Fibroblast of skin of scalp (primary cell): ENCODE measurements at regions not wholly inside any gene's neighbourhood (a gene's known extent, or its start where the extent isn't known, plus 50 kb on each side); places are given as distances from the start of the nearest gene placed in this dataset.

Source experiments
- DNase-seq: peaks from one replicate; pipeline ENCODE4 v3.0.0-alpha.2; 2013

DNA sequence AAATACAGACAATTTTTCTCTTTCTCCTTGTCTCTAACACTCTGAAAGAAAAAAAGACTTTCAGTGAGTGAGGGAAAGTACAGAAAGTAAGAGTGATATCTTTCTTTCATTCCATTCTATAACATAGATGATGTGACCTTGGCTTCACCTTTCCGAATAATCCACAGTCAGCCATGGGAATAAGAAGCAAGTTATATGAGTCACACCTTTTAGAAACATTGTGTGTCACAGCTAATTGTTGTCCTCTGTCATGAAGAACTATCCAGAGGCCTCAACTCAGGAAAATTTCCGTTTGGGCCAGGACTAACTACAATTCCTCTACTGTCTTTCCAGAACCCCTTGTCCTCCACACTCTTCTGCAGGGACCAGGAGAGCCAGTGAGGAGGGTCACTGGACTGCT lies 209.7 kb upstream of the FAR2 start:
- peak; percentile 52 for DNase-seq

- DNase-seq, result peak; percentile 65
These were observed 207.8 kb upstream of the FAR2 start for GRCh38 chr12:28941248-28941647.

DNA sequence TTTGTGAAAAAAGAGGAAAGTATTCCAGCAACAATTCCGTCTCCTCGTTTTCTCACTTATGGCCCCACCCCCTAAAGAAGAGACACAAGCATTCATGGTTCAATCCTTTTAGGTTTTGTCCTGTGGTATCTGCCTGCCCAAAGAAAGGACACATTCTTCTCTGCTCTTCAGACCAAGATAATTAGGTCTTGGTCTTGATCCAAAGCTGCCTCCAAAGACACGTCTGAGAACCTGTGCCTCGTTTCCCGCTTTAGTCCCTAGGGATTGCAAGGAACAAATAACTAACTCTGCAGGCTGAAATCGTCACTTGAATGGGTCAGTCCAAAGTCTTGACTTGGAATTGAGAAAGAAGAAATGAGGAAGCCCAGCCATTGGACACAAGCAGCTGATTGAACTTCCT lies 202.7 kb upstream of the FAR2 start:
- no peak for DNase-seq

GRCh38 chr12:28948685-28949084 lies 200.4 kb upstream of the FAR2 start:
- DNase-seq, result no peak

DNA sequence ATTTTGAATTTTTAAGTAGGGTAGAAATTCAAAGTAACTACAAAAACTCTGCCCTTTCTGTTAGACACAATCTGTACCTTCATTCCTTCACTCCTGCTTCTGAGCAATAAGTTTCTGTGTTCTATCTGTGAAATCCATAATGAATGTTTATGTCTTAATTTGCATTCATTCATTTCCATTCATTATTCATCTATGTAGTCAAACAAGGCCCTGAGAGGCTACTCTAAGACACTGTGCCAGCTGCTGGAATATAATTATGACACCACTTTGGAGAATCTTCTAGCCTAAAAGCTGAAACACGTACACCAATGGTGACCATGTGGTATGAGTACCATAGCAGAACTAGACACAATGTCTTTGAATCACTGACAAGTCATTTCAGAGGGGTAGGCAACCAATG lies 199.9 kb upstream of the FAR2 start:
- DNase-seq, result no peak

DNA sequence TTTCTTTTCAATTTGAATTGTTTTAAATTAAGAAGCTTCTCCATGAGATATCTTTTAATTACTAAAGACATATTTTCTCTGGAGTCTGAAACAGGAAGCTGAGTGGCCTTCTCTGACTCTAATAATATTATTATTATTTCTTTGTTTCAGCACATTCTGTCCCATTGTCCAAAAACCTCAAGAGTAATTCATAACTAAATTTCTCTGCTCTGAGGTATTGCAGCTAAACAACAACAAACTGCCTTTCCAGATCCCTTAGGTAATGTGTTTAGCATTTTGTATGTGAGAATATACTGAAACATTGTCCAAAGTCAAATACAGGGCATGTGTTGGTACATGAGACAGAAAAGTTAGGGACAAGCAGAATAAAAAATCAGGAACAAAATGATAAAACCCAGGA lies 199.0 kb upstream of the FAR2 start:
- DNase-seq, result no peak

DNA sequence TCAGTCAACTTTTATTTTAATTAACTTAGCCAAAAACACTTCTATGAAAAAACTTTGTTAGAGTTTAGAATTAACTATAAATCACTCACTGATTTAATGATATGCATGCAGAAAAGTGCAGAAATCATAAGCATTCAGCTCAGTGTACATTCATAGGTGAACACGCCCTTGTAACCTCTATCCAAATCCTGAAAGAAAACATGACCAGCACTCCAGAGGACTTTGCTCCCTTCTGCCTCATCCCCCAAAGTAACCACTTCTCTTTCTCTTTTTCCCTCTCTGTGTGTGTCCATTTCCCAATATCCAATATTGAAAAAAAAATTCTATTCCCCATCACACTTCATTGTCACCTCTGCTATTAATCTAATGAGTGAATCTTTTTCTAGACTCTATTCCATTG lies 197.1 kb upstream of the FAR2 start:
- DNase-seq, result no peak

DNA sequence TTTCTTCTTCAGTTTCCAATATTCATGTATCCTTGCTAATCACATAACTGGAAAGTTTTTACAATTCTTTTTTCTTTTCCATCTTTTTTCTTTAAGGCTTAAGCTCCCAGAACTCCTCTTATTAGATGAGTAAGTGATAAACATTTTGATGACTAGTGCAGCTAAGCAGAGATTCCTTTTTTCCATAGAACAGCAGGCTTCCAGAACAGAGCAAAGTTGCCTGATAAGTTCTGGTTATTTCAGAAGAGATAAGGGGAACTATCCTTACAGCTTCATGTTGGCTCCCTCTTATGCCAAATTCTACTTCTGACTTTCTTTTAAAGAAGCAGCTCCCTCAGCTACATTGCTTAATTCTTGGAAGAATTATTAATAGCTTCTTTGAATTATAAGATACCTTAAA lies 194.7 kb upstream of the FAR2 start:
- DNase-seq, result no peak

GRCh38 chr12:28955491-28955890 lies 193.6 kb upstream of the FAR2 start:
- DNase-seq, result no peak

DNA sequence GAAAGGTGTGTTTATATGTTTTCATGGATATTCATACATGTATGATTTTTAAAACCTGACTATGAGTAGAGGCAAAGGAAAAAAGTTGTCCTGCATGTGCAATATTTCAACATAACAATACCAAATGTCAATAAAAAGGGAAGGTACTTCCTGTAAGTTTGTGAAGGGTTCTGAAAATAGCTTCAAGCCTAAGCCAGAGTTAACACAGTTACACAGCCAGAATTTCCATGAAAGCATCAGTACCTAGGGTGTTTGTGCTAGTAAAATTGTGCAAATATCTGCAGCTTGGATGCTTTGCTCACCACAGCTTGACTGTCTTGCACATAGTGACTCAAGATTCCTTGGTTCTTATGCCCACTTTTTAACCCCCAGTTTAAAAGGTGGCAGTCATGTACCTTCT lies 193.1 kb upstream of the FAR2 start:
- DNase-seq, result no peak

DNA sequence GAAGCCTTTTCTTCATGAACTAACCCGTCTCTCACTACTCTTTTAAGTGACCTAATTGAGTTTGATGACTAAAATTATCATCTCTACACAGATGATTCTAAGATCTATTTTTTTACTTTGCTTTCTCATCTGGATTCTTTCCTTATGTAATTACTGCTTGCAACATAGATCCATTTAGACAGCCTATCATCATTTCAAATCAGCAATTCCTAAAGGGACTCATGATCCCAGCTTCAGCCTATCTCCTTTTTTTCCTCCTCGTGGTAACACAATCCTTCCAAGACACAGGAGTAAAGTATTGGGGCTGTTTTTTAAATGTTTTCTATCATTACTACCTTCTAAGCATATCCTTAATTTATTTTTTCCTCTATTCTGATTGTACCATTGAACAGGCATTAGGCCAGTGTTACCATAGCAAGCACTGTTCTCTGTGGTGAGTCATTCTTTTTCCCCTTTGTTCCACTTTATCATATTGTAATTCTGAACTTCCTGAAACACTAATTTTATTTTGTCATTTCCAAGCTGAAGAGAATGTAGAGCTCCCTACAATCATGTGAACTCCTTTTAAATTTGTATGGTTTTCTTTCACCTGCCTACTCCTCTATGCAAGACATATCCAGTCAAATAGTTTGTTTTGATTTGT lies 190.4 kb upstream of the FAR2 start:
- no peak for DNase-seq

DNA sequence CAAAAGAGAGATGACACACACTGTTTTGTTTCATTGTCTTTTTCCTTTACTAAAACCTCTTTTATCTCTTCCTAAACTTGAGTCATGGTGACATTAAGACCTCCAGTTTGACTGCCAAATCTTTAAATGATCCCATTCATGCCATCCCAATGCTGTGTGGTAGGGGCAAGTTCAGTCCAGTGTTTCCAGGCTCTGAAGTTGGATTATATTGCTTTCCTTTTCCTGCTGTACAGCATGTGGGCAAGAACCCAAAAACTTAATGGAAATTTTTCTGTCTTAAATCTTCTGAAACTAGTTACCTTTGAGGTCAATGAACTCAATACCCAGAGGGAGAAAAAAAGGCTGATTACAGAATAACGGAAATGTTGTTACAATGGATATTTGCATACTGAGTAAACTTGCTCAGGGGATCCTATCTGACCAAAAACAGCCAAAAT lies 187.1 kb upstream of the FAR2 start:
- no peak for DNase-seq

GRCh38 chr12:28963554-28963953 lies 185.5 kb upstream of the FAR2 start:
- DNase-seq, result peak; percentile 31

- DNase-seq, result no peak
These were observed 182.9 kb upstream of the FAR2 start for GRCh38 chr12:28966046-28966780.

- no peak for DNase-seq
These were observed 181.7 kb upstream of the FAR2 start for GRCh38 chr12:28967426-28967825.

DNA sequence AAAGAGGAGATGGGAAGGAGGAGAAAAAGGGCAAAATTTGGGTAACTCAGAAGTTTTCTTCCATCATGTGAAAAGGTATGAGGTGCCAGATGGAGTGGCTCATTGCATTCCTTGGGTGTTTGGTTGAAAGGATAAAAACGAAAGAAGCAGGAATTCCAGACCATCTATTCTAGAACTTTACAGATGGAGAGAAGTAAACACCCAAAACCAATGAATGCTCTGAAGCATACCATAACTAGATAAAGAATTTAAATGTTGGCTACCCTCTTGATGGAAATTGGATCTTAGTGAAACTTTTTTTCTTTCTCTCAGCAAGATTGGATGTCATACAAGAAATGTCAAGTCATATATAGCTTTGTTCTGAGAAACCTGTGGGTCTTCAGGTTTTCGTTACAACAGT lies 175.6 kb upstream of the FAR2 start:
- DNase-seq, result no peak

- DNase-seq, result peak; percentile 28
These were observed 174.9 kb upstream of the FAR2 start for GRCh38 chr12:28974166-28974565.

GRCh38 chr12:28974883-28975282 lies 174.2 kb upstream of the FAR2 start:
- DNase-seq, result no peak

DNA sequence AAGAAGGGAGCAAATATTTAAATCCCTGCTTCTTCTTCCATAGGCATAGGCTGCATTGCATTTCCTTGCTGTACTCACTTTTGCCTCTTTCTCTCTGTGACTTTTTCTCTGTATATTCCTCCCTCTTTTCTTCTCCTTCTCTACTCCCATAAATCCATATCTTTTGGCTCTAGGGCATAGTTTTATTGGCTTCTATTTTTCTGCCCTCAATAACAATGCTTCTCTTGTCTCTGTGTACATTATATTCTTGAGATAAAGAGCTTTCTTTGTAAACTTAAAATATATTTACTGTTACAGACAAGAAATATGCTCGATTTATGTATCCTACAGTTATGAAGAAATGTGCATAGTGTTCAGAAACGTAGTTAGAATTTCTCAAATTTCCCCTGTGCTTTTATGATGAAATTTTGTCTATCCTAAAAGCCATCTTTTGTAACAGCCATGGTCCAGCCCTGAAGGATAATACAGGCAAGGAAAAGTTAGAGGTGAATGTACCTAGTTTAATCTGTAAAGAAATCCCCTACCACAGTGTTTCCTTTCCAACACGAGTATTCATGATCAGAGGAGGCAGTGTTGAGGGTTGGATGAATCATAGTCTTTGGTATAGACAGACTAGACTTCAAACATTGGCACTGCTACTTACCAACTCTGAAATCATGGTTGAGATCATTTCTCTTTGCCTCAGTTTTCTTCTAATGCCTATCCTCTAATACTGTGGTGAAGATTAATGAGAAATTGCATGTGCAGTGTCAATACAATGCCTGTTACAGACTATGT lies 173.3 kb upstream of the FAR2 start:
- no peak for DNase-seq

- no peak for DNase-seq
These were observed 168.6 kb upstream of the FAR2 start for GRCh38 chr12:28980436-28980835.

DNA sequence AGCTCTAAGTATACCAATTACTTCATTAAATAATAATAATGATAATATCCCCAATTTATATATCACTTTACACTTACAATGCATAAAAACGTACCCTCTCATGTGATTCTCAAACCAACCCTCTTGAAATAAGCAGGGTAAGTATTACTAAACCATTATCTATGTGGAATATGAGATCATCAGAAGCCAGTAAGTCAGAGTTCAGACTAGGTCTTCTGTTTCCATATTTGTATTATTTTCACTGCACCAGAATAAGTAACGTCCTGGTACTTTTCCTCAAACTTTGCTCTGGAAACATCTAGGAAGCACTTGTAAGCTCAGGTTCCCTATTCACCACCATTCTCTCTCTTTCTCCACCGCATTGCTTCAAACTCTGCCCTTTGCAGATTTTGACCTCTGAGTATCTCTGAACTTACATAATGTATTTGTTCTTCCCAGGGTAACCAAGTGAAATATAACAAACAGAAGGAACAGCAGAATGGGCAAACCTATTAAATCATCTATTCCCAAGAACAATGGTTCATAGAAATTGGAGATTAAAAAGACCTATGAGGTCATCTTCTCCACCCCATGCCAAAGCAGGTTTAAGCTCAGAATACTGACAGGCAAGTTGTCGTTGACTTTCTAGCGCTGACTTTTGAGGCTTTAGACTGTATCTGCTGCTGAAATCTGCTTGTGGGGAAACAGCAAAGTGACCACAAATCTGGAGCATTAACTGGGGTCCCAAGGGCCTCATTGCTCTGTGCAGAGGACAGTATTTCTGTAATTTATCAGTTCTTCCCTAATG lies 161.3 kb upstream of the FAR2 start:
- no peak for DNase-seq

GRCh38 chr12:28988325-28988704 lies 160.8 kb upstream of the FAR2 start:
- DNase-seq, result peak; percentile 3

DNA sequence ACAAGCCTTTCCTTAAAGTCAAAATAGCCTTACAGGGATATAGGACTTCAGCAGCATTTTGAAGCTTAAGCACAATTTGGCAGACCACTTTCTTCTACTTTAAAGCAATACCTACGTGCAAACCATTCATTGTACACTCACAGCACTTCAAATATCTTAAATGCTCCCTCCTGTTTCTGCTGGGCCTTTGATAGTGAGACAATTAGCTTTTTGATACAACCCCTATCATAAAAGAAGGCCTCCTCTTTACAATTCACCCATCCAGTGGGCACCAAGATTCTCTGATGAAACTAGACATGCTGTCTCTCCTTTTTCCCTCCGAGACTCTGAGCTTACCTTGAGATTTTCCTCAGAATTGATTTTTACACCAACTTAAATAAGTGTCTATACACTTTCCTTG lies 157.5 kb upstream of the FAR2 start:
- no peak for DNase-seq
